HCT116 (cell line): ENCODE measurements at regions not wholly inside any gene's neighbourhood (a gene's known extent, or its start where the extent isn't known, plus 50 kb on each side); places are given as distances from the start of the nearest gene placed in this dataset.

ENCODE experiments used
- ATAC-seq: fragments of 200-7000 bp; cut with Tn5 transposase; 2 replicates; pipeline ENCODE4 v1.9.1; 2020; ENCODE audit warnings: mild to moderate bottlenecking, moderate library complexity
- BruUV-seq: library from RNA; stranded (reverse); fragments of 400-500 nt; replicated peaks from 2 replicates; lab custom pipeline; 2021; lab: Mats Ljungman, UMichigan
- CTCF ChIA-PET: fragments of 300-600 bp; sonication (Branson Sonifier 250); formaldehyde crosslinking; loops from one replicate; lab custom pipeline; 2021; ENCODE audit warnings: antibody characterized with exemption; lab: Charles Lee
- POLR2A ChIA-PET: fragments of 300-600, 350-600 bp; sonication (Branson Sonifier 250); formaldehyde crosslinking; loops from one replicate; lab custom pipeline; 2021; ENCODE audit warnings: antibody characterized with exemption; lab: Charles Lee
- RAD21 ChIA-PET, 2 experiments: fragments of 300-600 bp; sonication (Branson Sonifier 250); formaldehyde crosslinking; loops; one replicate each; lab custom pipeline; 2023; ENCODE audit warnings: low total read pairs in 2 of 2; ENCODE audit not compliant: uncharacterized antibody in 2 of 2, unreplicated experiment in 2 of 2, low non-redundant PET in 1 of 2; lab: Charles Lee
- DNase-seq: peaks from one replicate; pipeline ENCODE4 v3.0.0-alpha.2; 2010; ENCODE audit warnings: low read depth, low spot score
- H2AFZ ChIP-seq: fragments of 200-600 bp; shearing (Covaris generic), sonication (generic); 2 replicates; pipeline ENCODE4 v1.6.1; 2017; ENCODE audit warnings: low read depth, mixed run types, mixed read lengths, antibody characterized with exemption, low read length; ENCODE audit not compliant: poor library complexity, severe bottlenecking
- H3K27ac ChIP-seq: 2 replicates; pipeline ENCODE4 v1.5.1; 2012; ENCODE audit warnings: low read depth, low read length
- H3K27me3 ChIP-seq: fragments of 200-600 bp; sonication (generic); 2 replicates; pipeline ENCODE4 v1.6.1; 2016; ENCODE audit warnings: mixed run types, low read length, mixed read lengths; ENCODE audit not compliant: insufficient read depth
- H3K36me3 ChIP-seq, 2 experiments: fragments of 200-500 bp in 1 of 2; fragments of 200-600 bp in 1 of 2; sonication (Bioruptor generic) in 1 of 2; sonication (generic) in 1 of 2; 2 replicates each; pipeline versions ENCODE4 v1.5.1 to v1.6.1; 2014 to 2016; ENCODE audit warnings: low read length in 2 of 2, inconsistent platforms in 1 of 2, mixed read lengths in 1 of 2, mixed run types in 1 of 2; ENCODE audit not compliant: insufficient read depth in 2 of 2, control insufficient read depth in 1 of 2
- H3K4me1 ChIP-seq, 2 experiments: fragments of 200-600 bp in 1 of 2; sonication (generic) in 1 of 2; 2 replicates each; pipeline versions ENCODE4 v1.5.1 to v1.6.1; 2012 to 2017; ENCODE audit warnings: low read length in 2 of 2, inconsistent platforms in 1 of 2, mild to moderate bottlenecking in 1 of 2, mixed read lengths in 1 of 2, mixed run types in 1 of 2, moderate library complexity in 1 of 2; ENCODE audit not compliant: insufficient read depth in 2 of 2, control insufficient read depth in 1 of 2
- H3K4me2 ChIP-seq: fragments of 200-600 bp; sonication (generic); 2 replicates; pipeline ENCODE4 v1.6.1; 2017; ENCODE audit warnings: mixed run types, low read length, mixed read lengths
- H3K4me3 ChIP-seq, 2 experiments: fragments of 200-600 bp in 1 of 2; sonication (generic) in 1 of 2; replicated peaks in 1 of 2; 2 replicates each; pipeline ENCODE4 v1.5.1; 2011 to 2016; ENCODE audit warnings: low read length in 2 of 2, control low read depth in 1 of 2, low read depth in 1 of 2, mild to moderate bottlenecking in 1 of 2, mixed read lengths in 1 of 2, mixed run types in 1 of 2
- H3K79me2 ChIP-seq: fragments of 200-600 bp; sonication (generic); 2 replicates; pipeline ENCODE4 v1.6.1; 2017; ENCODE audit warnings: mild to moderate bottlenecking, mixed run types, low read length, moderate library complexity, mixed read lengths; ENCODE audit not compliant: insufficient read depth
- H3K9ac ChIP-seq: fragments of 200-600 bp; sonication (generic); 2 replicates; pipeline ENCODE4 v1.6.1; 2016; ENCODE audit warnings: low read length, mixed read lengths
- H3K9me2 ChIP-seq: fragments of 200-600 bp; sonication (generic), shearing (Covaris generic); 2 replicates; pipeline ENCODE4 v1.6.1; 2017; ENCODE audit warnings: mixed run types, mild to moderate bottlenecking, moderate library complexity; ENCODE audit not compliant: insufficient read depth
- H3K9me3 ChIP-seq, 2 experiments: fragments of 200-500 bp in 1 of 2; fragments of 200-600 bp in 1 of 2; sonication (Bioruptor generic) in 1 of 2; sonication (generic) in 1 of 2; 2 replicates each; pipeline ENCODE4 v1.6.1; 2014 to 2017; ENCODE audit warnings: low read length in 2 of 2, mixed read lengths in 2 of 2, inconsistent platforms in 1 of 2, low read depth in 1 of 2, mild to moderate bottlenecking in 1 of 2, mixed run types in 1 of 2, moderate library complexity in 1 of 2; ENCODE audit not compliant: control insufficient read depth in 1 of 2, insufficient read depth in 1 of 2
- H4K20me1 ChIP-seq: fragments of 200-600 bp; sonication (generic), shearing (Covaris generic); 2 replicates; pipeline ENCODE4 v1.6.1; 2017; ENCODE audit warnings: mixed run types, mild to moderate bottlenecking, moderate library complexity; ENCODE audit not compliant: insufficient read depth
- CBX3 ChIP-seq: IDR thresholded peaks from 2 replicates; pipeline ENCODE4 v1.6.1; 2012; ENCODE audit warnings: low read depth
- CEBPB ChIP-seq: IDR thresholded peaks from 2 replicates; pipeline ENCODE4 v1.6.1; 2012; ENCODE audit warnings: low read depth
- EGR1 ChIP-seq: IDR thresholded peaks from 2 replicates; pipeline ENCODE4 v1.6.1; 2012; ENCODE audit warnings: low read depth
- ELF1 ChIP-seq: IDR thresholded peaks from 2 replicates; pipeline ENCODE4 v1.6.1; 2012; ENCODE audit warnings: low read depth, borderline replicate concordance
- EZH2 ChIP-seq: fragments of 200-600 bp; sonication (generic); IDR thresholded peaks from 2 replicates; pipeline ENCODE4 v1.6.1; 2017; ENCODE audit warnings: antibody characterized with exemption, mixed run types
- FOSL1 ChIP-seq: IDR thresholded peaks from 2 replicates; pipeline ENCODE4 v1.6.1; 2012; ENCODE audit warnings: low read depth
- JUND ChIP-seq: IDR thresholded peaks from 2 replicates; pipeline ENCODE4 v1.6.1; 2012
- MAX ChIP-seq: IDR thresholded peaks from 2 replicates; pipeline ENCODE4 v1.6.1; 2012
- POLR2A ChIP-seq: IDR thresholded peaks from 2 replicates; pipeline ENCODE4 v1.7.0; 2011; ENCODE audit warnings: borderline replicate concordance; ENCODE audit not compliant: insufficient read depth, insufficient read length; ENCODE audit errors: extremely low read depth
- POLR2AphosphoS5 ChIP-seq: IDR thresholded peaks from 2 replicates; pipeline ENCODE4 v1.6.1; 2011; ENCODE audit warnings: mild to moderate bottlenecking, low read depth, low read length, moderate library complexity
- RAD21 ChIP-seq: IDR thresholded peaks from 2 replicates; pipeline ENCODE4 v1.6.1; 2012; ENCODE audit warnings: low read depth, mild to moderate bottlenecking
- REST ChIP-seq: IDR thresholded peaks from 2 replicates; pipeline ENCODE4 v1.6.1; 2012; ENCODE audit warnings: low read depth
- SIN3A ChIP-seq: IDR thresholded peaks from 2 replicates; pipeline ENCODE4 v1.6.1; 2012; ENCODE audit warnings: low read depth
- SRF ChIP-seq: IDR thresholded peaks from 2 replicates; pipeline ENCODE4 v1.6.1; 2012; ENCODE audit warnings: low read depth
- TCF7L2 ChIP-seq: IDR thresholded peaks from 2 replicates; pipeline ENCODE4 v1.7.0; 2011; ENCODE audit warnings: borderline replicate concordance, inconsistent platforms; ENCODE audit not compliant: insufficient read depth, insufficient read length; ENCODE audit errors: extremely low read depth
- YY1 ChIP-seq: IDR thresholded peaks from 2 replicates; pipeline ENCODE4 v1.6.1; 2011; ENCODE audit warnings: low read length, low read depth, moderate library complexity, mild to moderate bottlenecking; ENCODE audit not compliant: insufficient replicate concordance; ENCODE audit errors: extremely low read depth
- ZFX ChIP-seq: fragments of 450-650 bp; IDR thresholded peaks from 2 replicates; pipeline ENCODE4 v1.6.1; 2017
- ZNF274 ChIP-seq: fragments of 200-500 bp; sonication (Bioruptor generic); IDR thresholded peaks from 2 replicates; pipeline ENCODE4 v1.6.1; 2014; ENCODE audit warnings: mild to moderate bottlenecking, low read depth, low read length, inconsistent platforms
- intact Hi-C: fragments of 100-400 bp; cut with micrococcal nuclease; formaldehyde crosslinking; loops from 2 replicates; pipeline ENCODE4 v1.10.0; 2022
- TF ChIP-seq, protein P1 (sequence below): IDR thresholded peaks from 2 replicates; pipeline ENCODE4 v1.6.1; 2011; ENCODE audit warnings: mild to moderate bottlenecking, low read length, moderate library complexity; ENCODE audit not compliant: insufficient replicate concordance; ENCODE audit errors: extremely low read depth
- TF ChIP-seq, protein P2 (sequence below): IDR thresholded peaks from 2 replicates; pipeline ENCODE4 v1.6.1; 2012

DNA sequence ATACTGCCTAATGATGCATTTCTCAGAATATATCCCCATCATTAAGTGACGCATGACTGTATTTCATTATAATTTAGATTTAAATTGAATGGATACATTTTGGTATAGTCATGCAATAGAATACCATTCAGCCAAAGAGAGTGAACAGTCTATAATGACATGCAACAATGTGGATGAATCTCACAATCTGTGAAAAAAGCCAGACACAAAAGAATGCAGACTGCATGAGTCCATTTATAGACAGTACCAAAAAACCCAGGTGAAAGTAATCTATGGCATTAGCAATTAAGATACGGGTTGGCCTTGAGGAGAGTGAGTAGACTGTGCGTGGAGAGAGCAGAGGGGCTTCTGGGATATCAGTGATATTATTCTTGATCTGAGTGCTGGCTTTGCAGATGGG, 239.7 kb upstream of the PGRMC2 start:
- ATAC-seq (no peak), DNase-seq (no peak)
- ChIA-PET RAD21 (no interaction called here), CTCF (no interaction called here), POLR2A (no interaction called here)
- Histone ChIP-seq H3K9me3 (no peaks in the 10 kb centered on the region), H4K20me1 (no peaks in the 10 kb centered on the region), H3K9me2 (no peaks in the 10 kb centered on the region), H3K4me3 (no peak overlapping the region), H3K27ac (no peak overlapping the region), H3K9ac (no peak overlapping the region), H3K79me2 (no peaks in the 10 kb centered on the region), H3K4me2 (no peak overlapping the region)
- no TSS peak for BruUV-seq
- intact Hi-C loops: no loop called here
- TF ChIP-seq ZFX (no peak), YY1 (no peak), CBX3 (no peak), EZH2 (no peak), POLR2A (no peak), ELF1 (no peak), SIN3A (no peak), FOSL1 (no peak), TCF7L2 (no peak), JUND (no peak), ZNF274 (no peak), SRF (no peak), MAX (no peak), RAD21 (no peak), EGR1 (no peak), REST (no peak), POLR2AphosphoS5 (no peak), CEBPB (no peak)
- TF ChIP-seq, protein P1, sequence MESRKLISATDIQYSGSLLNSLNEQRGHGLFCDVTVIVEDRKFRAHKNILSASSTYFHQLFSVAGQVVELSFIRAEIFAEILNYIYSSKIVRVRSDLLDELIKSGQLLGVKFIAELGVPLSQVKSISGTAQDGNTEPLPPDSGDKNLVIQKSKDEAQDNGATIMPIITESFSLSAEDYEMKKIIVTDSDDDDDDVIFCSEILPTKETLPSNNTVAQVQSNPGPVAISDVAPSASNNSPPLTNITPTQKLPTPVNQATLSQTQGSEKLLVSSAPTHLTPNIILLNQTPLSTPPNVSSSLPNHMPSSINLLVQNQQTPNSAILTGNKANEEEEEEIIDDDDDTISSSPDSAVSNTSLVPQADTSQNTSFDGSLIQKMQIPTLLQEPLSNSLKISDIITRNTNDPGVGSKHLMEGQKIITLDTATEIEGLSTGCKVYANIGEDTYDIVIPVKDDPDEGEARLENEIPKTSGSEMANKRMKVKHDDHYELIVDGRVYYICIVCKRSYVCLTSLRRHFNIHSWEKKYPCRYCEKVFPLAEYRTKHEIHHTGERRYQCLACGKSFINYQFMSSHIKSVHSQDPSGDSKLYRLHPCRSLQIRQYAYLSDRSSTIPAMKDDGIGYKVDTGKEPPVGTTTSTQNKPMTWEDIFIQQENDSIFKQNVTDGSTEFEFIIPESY: no peak
- TF ChIP-seq, protein P2, sequence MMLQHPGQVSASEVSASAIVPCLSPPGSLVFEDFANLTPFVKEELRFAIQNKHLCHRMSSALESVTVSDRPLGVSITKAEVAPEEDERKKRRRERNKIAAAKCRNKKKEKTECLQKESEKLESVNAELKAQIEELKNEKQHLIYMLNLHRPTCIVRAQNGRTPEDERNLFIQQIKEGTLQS: no peak
- TF ChIP-seq, all 23 proteins: peak for 0
- H2AFZ ChIP-seq: no peak overlapping the region
- peaks cover 31 to 50% of the 10 kb centered on the region in 2 experiments for H3K4me1 ChIP-seq
- H3K27me3 ChIP-seq: no peaks in the 10 kb centered on the region
- no peaks in the 10 kb centered on the region for H3K36me3 ChIP-seq
